ENCODE measurements at regions not wholly inside any gene's neighbourhood (a gene's known extent, or its start where the extent isn't known, plus 50 kb on each side); places are given as distances from the start of the nearest gene placed in this dataset.
"Not testable (repeated sequence)": the region's sequence is repeated elsewhere in the genome, so short reads cannot be mapped to it uniquely, and the experiment has no call there.

DNA sequence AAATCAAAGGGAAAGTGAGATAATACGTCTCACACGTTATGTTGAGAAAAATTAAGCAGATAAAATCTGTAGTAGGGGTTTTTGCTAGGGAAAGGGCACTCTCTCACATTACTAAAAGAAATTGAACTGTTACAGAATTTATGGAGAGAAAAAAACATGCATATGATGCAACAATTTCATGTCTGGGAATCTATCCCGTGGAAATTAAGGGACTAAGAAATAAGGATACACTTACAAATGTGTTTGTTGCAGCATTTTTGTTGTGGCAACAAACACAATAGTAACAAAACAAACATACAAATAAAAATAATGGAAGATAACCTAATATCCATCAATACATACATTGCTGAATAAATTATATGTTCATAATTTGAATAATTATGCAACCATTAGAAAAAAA, 96.3 kb upstream of the ZBED5 start:
- H3K79me2 ChIP-seq (ENCODE audit: insufficient read depth, low read length), result no peaks in the 10 kb centered on the region
- Mint-ChIP-seq H3K27ac (ENCODE audit: unreplicated experiment) (no peak overlapping the region), H3K27me3 (ENCODE audit: low read depth, unreplicated experiment) (peaks cover 13% of the 10 kb centered on the region), H3K9me3 (ENCODE audit: unreplicated experiment) (peaks cover 14% of the 10 kb centered on the region), H3K4me3 (ENCODE audit: unreplicated experiment) (no peak overlapping the region), H3K4me1 (ENCODE audit: low read depth, unreplicated experiment) (no peaks in the 10 kb centered on the region), H3K36me3 (ENCODE audit: low read depth, unreplicated experiment) (no peaks in the 10 kb centered on the region)
- DNase-seq (ENCODE audit: low read depth) (no peak), FAIRE-seq (no peak)
- no peak for TF ChIP-seq EZH2 (IDR thresholded peaks at IDR 0.05; ENCODE audit: insufficient read depth, low read length)
- TF ChIP-seq, protein P1, sequence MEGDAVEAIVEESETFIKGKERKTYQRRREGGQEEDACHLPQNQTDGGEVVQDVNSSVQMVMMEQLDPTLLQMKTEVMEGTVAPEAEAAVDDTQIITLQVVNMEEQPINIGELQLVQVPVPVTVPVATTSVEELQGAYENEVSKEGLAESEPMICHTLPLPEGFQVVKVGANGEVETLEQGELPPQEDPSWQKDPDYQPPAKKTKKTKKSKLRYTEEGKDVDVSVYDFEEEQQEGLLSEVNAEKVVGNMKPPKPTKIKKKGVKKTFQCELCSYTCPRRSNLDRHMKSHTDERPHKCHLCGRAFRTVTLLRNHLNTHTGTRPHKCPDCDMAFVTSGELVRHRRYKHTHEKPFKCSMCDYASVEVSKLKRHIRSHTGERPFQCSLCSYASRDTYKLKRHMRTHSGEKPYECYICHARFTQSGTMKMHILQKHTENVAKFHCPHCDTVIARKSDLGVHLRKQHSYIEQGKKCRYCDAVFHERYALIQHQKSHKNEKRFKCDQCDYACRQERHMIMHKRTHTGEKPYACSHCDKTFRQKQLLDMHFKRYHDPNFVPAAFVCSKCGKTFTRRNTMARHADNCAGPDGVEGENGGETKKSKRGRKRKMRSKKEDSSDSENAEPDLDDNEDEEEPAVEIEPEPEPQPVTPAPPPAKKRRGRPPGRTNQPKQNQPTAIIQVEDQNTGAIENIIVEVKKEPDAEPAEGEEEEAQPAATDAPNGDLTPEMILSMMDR (IDR thresholded peaks at IDR 0.05; ENCODE audit: insufficient read depth, low read depth, low read length), result no peak
- H3K36me3 ChIP-seq (ENCODE audit: insufficient read depth, low read length), result no peaks in the 10 kb centered on the region
- no peak overlapping the region for H3K4me3 ChIP-seq (ENCODE audit: insufficient read depth, low read depth, low read length)
- H2AFZ ChIP-seq (ENCODE audit: low read depth, low read length), result no peak overlapping the region
- H3K9ac ChIP-seq (ENCODE audit: low read length), result no peak overlapping the region
- H3K9me3 ChIP-seq (ENCODE audit: insufficient read depth, low read depth, low read length), result no peaks in the 10 kb centered on the region
- H3K27me3 ChIP-seq (ENCODE audit: insufficient read depth, low read length), result no peaks in the 10 kb centered on the region
- H3K4me2 ChIP-seq (ENCODE audit: low read length), result no peak overlapping the region
- H3K4me1 ChIP-seq (ENCODE audit: insufficient read depth, low read length), result no peaks in the 10 kb centered on the region
- H4K20me1 ChIP-seq (ENCODE audit: insufficient read depth, low read length), result no peaks in the 10 kb centered on the region
- no peak overlapping the region for H3K27ac ChIP-seq (ENCODE audit: low read depth, low read length)

DNA sequence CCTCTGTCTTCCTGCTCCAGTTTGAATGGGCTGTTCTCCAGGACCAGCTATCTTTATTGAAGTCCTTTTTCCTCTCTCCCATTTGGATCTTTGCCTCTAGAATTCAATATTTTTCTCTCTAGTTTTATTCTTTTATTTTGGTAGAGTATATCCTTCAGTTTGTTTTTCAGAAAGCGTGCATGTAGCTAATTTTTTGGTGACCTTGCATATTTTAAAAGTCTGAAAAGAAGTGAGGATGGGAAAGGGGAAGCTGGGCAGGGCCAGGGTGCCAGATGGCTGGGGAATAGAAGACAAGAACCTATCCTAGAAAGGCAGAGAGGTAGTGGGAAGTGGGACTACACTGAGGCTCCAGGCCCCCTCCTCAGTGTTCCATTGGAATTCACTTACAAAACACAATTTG, 95.0 kb upstream of the ZBED5 start:
- H3K36me3 Mint-ChIP-seq (ENCODE audit: low read depth, unreplicated experiment), result no peaks in the 10 kb centered on the region
- H3K4me2 ChIP-seq (ENCODE audit: low read length), result no peak overlapping the region
- no peaks in the 10 kb centered on the region for H3K27me3 ChIP-seq (ENCODE audit: insufficient read depth, low read length)
- no peaks in the 10 kb centered on the region for H3K9me3 ChIP-seq (ENCODE audit: insufficient read depth, low read depth, low read length)
- FAIRE-seq, result no peak
- H3K9me3 Mint-ChIP-seq (ENCODE audit: unreplicated experiment), result peaks cover 16% of the 10 kb centered on the region
- no peak for DNase-seq (ENCODE audit: low read depth)
- no peaks in the 10 kb centered on the region for H4K20me1 ChIP-seq (ENCODE audit: insufficient read depth, low read length)
- peaks cover 16% of the 10 kb centered on the region for H3K27me3 Mint-ChIP-seq (ENCODE audit: low read depth, unreplicated experiment)
- H3K36me3 ChIP-seq (ENCODE audit: insufficient read depth, low read length), result no peaks in the 10 kb centered on the region
- no peak overlapping the region for H3K27ac ChIP-seq (ENCODE audit: low read depth, low read length)
- H3K4me3 ChIP-seq (ENCODE audit: insufficient read depth, low read depth, low read length), result no peak overlapping the region
- no peak overlapping the region for H3K9ac ChIP-seq (ENCODE audit: low read length)
- H3K4me3 Mint-ChIP-seq (ENCODE audit: unreplicated experiment), result no peak overlapping the region
- TF ChIP-seq, protein P1 (IDR thresholded peaks at IDR 0.05; ENCODE audit: insufficient read depth, low read depth, low read length), result no peak
- TF ChIP-seq EZH2 (IDR thresholded peaks at IDR 0.05; ENCODE audit: insufficient read depth, low read length), result no peak
- no peaks in the 10 kb centered on the region for H3K4me1 ChIP-seq (ENCODE audit: insufficient read depth, low read length)
- no peak overlapping the region for H2AFZ ChIP-seq (ENCODE audit: low read depth, low read length)
- no peaks in the 10 kb centered on the region for H3K4me1 Mint-ChIP-seq (ENCODE audit: low read depth, unreplicated experiment)
- no peak overlapping the region for H3K27ac Mint-ChIP-seq (ENCODE audit: unreplicated experiment)
- H3K79me2 ChIP-seq (ENCODE audit: insufficient read depth, low read length), result no peaks in the 10 kb centered on the region

DNA sequence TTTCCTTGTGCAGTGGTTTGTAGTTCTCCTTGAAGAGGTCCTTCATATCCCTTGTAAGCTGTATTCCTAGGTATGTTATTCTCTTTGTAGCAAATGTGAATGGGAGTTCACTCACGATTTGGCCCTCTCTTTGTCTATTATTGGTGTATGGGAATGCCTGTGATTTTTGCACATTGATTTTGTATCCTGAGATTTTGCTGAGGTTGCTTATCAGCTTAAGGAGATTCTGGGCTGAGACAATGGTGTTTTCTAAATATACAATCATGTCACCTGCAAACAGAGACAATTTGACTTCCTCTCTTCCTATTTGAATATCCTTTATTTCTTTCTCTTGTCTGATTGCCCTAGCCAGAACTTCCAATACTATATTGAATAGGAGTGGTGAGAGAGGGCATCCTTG, 90.1 kb upstream of the ZBED5 start:
- H3K36me3 ChIP-seq (ENCODE audit: insufficient read depth, low read length); FAIRE-seq; H3K36me3 Mint-ChIP-seq (ENCODE audit: low read depth, unreplicated experiment); H4K20me1 ChIP-seq (ENCODE audit: insufficient read depth, low read length); H3K27ac ChIP-seq (ENCODE audit: low read depth, low read length); H3K9ac ChIP-seq (ENCODE audit: low read length); DNase-seq (ENCODE audit: low read depth); H3K27me3 ChIP-seq (ENCODE audit: insufficient read depth, low read length); H3K4me1 ChIP-seq (ENCODE audit: insufficient read depth, low read length); H3K4me1 Mint-ChIP-seq (ENCODE audit: low read depth, unreplicated experiment); H2AFZ ChIP-seq (ENCODE audit: low read depth, low read length); H3K79me2 ChIP-seq (ENCODE audit: insufficient read depth, low read length); H3K4me2 ChIP-seq (ENCODE audit: low read length); H3K4me3 Mint-ChIP-seq (ENCODE audit: unreplicated experiment); H3K4me3 ChIP-seq (ENCODE audit: insufficient read depth, low read depth, low read length); H3K27ac Mint-ChIP-seq (ENCODE audit: unreplicated experiment); H3K9me3 ChIP-seq (ENCODE audit: insufficient read depth, low read depth, low read length): not testable (repeated sequence)
- peaks cover 19% of the 10 kb centered on the region for H3K27me3 Mint-ChIP-seq (ENCODE audit: low read depth, unreplicated experiment)
- peaks cover 11% of the 10 kb centered on the region for H3K9me3 Mint-ChIP-seq (ENCODE audit: unreplicated experiment)
